GM18517 (cell line): ENCODE measurements at regions not wholly inside any gene's neighbourhood (a gene's known extent, or its start where the extent isn't known, plus 50 kb on each side); places are given as distances from the start of the nearest gene placed in this dataset.
A peak's percentile ranks its signal among the peaks of the same experiment; 100 is the strongest.
"Not testable (repeated sequence)": the region's sequence is repeated elsewhere in the genome, so short reads cannot be mapped to it uniquely, and the experiment has no call there.

ENCODE experiments used
- ATAC-seq: cut with Tn5 transposase; IDR thresholded peaks from one replicate; pipeline ENCODE4 v1.9.1; 2021; ENCODE audit warnings: mild to moderate bottlenecking, moderate library complexity; ENCODE audit not compliant: unreplicated experiment

DNA sequence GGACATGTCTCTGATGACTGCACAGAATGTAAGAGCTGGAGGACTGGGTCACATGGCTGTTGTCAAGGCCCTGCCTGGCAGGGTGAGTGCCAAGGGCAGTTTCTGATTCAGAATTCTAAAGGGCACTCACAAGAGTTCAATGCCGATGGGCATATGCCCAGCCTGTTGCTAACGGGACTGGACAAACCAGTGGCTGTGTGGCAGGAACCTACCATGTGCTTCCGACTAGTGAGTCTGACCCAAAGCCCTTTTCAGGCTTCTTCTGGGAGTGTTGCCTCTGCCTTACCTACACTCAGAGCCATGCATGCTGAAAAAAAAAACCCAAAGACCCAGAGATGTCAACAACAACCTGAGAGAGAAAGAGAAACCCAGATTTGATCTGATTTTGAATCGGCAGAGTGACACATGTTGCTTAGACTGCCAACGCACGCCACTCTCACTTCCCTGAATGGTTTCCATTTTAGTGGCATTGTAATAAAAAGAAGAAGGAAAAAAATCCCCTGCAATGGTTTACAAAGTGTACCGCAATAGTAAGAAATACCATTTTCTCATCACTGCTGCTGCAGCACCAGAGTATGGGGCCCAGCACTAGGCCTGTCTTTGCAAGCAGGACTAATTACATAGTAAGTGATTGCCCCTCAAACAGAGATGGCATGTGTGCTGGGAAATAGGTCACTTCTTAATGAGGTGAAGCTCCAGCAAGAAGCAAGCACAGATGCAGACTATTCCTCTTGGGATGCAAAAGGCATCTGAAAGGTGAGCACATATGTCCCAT is 194.3 kb downstream of the PALM2AKAP2 start:
- peak; percentile 90 for ATAC-seq

DNA sequence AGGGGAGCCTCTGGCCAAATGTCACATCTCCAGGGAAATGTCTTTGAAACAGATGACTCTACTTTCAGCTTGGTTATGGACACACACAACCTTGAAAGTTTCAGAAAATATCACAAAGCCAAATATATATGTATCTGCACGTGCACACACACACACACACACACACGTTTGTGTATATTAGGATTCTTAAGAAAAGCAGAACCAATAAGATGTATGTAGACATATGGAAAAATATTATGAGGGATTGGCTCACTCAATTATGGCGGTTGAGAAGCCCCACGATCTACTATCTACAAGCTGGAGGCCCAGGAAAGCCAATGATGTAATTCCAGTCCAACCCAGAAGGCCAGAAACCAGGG is 194.9 kb downstream of the PALM2AKAP2 start:
- no peak for ATAC-seq

DNA sequence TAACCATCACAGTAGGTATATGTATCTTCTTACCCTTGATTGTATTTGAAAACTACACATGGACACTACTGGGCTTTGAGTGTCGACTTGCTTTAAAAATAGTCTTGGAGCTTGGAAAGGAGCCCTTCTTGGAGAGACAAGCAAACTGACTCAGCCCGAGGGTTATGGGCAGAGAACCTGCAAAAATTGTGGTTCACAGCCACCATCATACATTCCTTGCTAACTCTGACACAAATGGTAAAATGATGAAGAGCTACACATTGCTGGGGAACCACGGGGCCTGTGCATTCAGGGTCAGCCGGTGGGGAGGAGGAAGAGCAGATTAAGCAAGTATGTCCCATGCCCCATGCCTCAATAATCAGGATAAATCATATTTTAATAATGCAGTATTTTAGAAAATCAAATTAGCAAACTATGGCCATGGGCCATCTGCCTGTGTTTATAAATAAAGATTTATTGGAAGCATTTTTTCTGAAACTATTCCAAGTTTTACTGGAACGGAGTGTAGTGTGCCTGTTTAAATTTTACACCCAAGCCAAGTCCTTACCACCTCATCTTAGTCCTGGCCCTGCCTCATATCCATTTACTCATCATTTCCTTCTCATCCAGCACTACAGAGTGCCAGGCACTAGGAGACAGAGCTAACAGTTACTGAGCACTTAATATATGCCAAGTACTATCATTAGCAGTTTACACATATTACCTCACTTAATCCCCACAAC is 195.7 kb downstream of the PALM2AKAP2 start:
- no peak for ATAC-seq

DNA sequence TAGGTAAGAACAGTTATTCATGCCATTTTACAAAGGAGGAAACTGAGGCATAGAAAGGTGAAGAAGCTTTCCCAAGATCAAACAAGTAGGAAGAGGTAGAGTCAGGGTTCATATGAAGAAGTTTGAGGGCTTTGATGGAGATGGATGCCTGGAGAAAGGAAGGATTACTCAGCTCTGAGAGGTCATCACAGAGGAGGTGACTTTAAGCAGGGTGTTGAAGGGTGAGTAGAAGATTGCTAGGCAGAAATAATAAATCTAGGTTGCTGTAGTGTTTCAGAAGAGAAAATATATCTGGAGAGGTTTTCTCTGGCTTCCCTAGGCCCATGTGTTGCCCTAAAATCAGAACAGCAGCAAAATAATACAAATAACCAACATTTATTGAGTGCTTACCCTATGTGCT is 196.3 kb downstream of the PALM2AKAP2 start:
- no peak for ATAC-seq

DNA sequence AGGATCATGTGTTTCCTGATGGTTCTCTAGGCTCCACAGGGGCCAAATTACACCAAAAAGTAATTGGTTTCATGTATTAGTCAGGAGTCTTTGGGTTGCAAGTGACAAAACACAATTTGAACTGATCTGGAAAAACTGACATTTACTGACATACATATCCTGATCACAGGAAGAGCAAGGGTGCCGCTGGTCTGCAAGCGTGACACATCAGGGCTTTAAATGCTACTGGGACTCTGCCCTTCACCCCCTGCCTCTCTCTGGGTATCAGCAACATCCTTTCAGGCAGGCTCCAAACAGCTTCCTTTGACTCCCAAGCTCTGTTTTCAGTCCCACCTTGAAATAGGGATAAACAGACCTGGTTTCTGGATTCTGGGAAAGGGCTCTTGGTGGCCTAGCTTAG is 197.5 kb downstream of the PALM2AKAP2 start:
- no peak for ATAC-seq

DNA sequence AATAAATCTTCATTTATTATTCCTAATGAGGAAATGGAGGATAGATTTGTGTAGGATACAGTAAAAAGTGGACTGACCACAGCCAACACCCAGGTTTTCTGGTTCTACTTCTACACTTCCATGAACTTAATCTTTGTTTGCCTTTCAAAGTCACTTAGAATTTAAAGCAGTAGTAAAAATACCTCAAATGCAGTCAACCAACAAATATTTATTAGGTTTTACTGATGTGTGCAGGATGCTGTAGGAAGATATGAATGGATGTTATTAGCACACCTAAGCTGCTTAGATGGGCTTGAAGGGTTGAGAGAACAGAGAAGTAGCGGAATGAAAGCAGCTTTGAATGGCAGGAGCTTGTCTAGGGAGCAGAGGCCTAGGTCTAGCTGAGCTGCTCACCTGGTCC is 201.1 kb downstream of the PALM2AKAP2 start:
- no peak for ATAC-seq

- no peak for ATAC-seq
Measured at GRCh38 chr9:109986521-109986991, 206.6 kb downstream of the PALM2AKAP2 start.

DNA sequence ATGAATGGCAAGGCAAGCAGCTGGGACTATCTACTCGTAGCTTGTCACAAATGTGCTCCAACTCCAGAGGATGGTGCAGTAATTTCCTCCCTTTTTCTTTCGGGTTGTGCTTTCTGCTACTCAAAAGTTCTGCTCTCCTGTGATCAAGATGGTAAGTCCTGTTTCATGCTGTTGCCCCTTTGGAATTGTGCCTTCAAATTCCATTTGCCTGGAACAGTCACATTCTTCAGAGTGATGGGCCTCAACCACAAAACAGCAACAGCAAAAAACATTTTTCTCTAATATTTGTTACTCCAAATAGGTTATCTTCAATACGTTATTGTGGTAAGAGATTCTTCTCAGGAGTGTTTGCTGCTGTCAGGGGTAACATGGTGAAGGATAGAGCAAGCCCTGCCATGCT is 209.3 kb downstream of the PALM2AKAP2 start:
- ATAC-seq: no peak

DNA sequence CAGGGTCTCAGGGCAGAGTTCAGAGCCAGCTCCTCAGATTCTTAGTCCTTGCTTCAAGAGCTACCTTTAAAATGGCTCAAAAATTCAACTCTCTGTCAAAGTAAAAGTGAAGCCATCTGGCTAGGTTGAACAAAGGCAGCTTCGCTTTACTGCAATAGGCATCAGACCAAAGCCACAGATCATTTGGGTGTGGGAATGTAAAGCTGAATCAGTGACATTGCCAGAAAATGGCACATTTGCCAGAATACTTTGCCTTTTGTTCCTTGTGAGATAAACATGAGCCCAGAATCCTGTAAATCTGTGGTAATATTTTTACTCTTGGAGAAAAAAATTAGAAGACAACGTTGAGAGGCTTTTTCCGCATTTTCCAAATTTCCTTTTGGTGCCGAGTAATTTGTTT is 210.5 kb downstream of the PALM2AKAP2 start:
- ATAC-seq: no peak

DNA sequence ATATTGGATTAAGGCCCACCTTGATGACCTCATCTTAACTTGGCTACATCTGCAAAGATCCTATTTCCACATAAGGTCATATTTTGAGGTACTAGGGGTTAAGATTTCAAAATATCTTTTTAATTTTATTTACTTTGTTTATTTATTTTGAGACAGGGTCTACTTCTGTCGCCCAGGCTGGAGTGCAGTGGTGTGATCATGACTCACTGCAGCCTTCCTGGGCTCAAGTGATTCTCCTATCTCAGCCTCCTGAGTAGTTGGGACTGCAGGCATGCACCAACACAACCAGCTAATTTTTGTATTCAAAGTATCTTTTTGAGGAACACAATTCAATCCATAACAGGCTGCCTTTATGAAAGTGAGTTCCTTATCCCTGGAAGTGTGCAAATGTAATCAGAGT is 212.3 kb downstream of the PALM2AKAP2 start:
- no peak for ATAC-seq

- no peak for ATAC-seq
Measured at GRCh38 chr9:109993250-109993978, 213.4 kb downstream of the PALM2AKAP2 start.

- no peak for ATAC-seq
Measured at GRCh38 chr9:109994141-109994540, 213.8 kb downstream of the C9orf152 start.

- no peak for ATAC-seq
Measured at GRCh38 chr9:109996936-109997580, 210.9 kb downstream of the C9orf152 start.

- no peak for ATAC-seq
Measured at GRCh38 chr9:109997682-109998081, 210.3 kb downstream of the C9orf152 start.

GRCh38 chr9:110005521-110005920 is 202.4 kb downstream of the C9orf152 start:
- not testable (repeated sequence) for ATAC-seq

DNA sequence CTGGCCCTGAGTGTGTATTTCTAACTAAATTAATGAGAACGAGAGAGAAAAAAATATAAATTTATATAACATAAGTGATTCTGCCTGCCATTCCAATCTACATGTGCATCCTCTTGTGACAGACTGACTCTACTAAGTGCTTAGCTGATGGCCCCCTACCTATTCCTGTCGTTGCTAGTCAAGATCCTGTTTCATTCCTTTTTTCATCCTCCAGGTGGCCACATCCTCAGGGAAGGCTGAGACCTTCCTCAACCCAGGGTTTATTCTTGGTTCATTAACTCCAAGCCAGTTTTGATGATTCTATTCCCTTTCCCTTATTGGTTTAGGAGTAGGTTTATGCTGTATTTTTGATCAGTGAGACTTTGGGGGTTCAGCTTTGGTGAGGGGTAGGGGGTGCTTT is 201.3 kb downstream of the C9orf152 start:
- ATAC-seq: no peak

DNA sequence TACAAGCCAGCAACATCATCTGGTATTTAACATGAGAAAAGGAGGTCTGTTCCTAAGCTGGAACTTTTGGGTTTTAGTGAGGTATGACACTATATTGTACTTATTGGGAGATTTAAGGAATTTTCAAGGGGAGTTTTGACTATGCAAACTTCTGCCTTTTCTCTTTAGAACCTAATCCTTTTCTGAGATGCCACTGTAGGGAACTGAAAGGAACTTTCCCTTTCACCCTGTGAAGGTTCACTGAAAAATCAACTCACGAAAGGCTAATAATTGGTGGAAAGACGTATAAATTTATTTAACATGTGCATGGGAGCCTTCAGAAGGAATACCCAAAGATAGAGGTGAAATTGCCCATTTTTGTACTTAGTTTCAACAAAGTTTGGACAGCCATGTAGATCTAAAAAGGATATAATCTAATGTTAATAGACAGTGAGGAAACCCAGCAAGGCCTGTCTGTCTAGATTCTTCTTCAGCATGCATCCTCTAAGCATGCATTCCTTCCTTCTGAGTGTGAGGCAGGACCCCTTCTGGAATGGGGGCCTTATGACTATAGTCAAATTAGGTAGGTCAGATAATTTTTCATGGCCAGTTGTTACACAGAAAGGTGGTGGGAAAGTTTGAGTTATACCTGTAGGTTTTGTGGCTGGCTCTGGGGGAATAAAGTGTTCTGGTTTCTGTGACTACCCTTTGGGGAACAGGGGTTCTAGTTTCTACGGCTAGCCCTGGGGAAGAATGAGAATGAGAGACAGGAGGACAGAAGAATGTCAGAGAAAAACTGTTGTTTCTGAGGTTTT is 200.3 kb downstream of the C9orf152 start:
- peak; percentile 61 for ATAC-seq

GRCh38 chr9:110008663-110009062 is 199.3 kb downstream of the C9orf152 start:
- ATAC-seq: no peak

- no peak for ATAC-seq
Measured at GRCh38 chr9:110011628-110012320, 196.2 kb downstream of the C9orf152 start.

GRCh38 chr9:110013064-110013463 is 194.9 kb downstream of the C9orf152 start:
- no peak for ATAC-seq
